Smooth muscle cell (in vitro differentiated cells): ENCODE measurements at regions not wholly inside any gene's neighbourhood (a gene's known extent, or its start where the extent isn't known, plus 50 kb on each side); places are given as distances from the start of the nearest gene placed in this dataset.
"Not testable (repeated sequence)": the region's sequence is repeated elsewhere in the genome, so short reads cannot be mapped to it uniquely, and the experiment has no call there.

Experiments
- DNase-seq: peaks from one replicate; lab custom pipeline; 2025; ENCODE audit not compliant: unreplicated experiment; lab: John Stamatoyannopoulos, UW
- H2AFZ ChIP-seq: fragments of 200-600 bp; sonication (generic); 2 replicates; pipeline ENCODE4 v1.6.0; 2016; ENCODE audit warnings: antibody characterized with exemption, low read depth, mild to moderate bottlenecking
- H3F3A ChIP-seq: fragments of 200-600 bp; sonication (generic); 2 replicates; pipeline ENCODE4 v1.6.0; 2017; ENCODE audit warnings: antibody characterized with exemption, low read depth
- H3K27ac ChIP-seq: fragments of 200-600 bp; sonication (generic); 2 replicates; pipeline ENCODE4 v1.5.1; 2016; ENCODE audit warnings: low read depth, mild to moderate bottlenecking
- H3K27me3 ChIP-seq: fragments of 200-600 bp; sonication (generic); 2 replicates; pipeline ENCODE4 v1.6.1; 2016; ENCODE audit warnings: low read depth, mild to moderate bottlenecking
- H3K36me3 ChIP-seq: fragments of 200-600 bp; sonication (generic); 2 replicates; pipeline ENCODE4 v1.5.1; 2016; ENCODE audit warnings: low read depth
- H3K4me1 ChIP-seq: fragments of 200-600 bp; sonication (generic); 2 replicates; pipeline ENCODE4 v1.5.1; 2016; ENCODE audit warnings: low read depth
- H3K4me2 ChIP-seq: fragments of 200-600 bp; sonication (generic); 2 replicates; pipeline ENCODE4 v1.6.0; 2016; ENCODE audit warnings: mild to moderate bottlenecking
- H3K4me3 ChIP-seq: fragments of 200-600 bp; sonication (generic); 2 replicates; pipeline ENCODE4 v1.5.1; 2016; ENCODE audit warnings: mild to moderate bottlenecking
- H3K79me2 ChIP-seq: fragments of 200-600 bp; sonication (generic); 2 replicates; pipeline ENCODE4 v1.6.0; 2016; ENCODE audit warnings: low read depth, mild to moderate bottlenecking
- H3K9ac ChIP-seq: fragments of 200-600 bp; sonication (generic); 2 replicates; pipeline ENCODE4 v1.6.0; 2016; ENCODE audit warnings: low read depth
- H3K9me3 ChIP-seq: fragments of 200-600 bp; sonication (generic); replicated peaks from 2 replicates; pipeline ENCODE4 v1.5.1; 2016; ENCODE audit warnings: low read depth
- H4K20me1 ChIP-seq: fragments of 200-600 bp; sonication (generic); 2 replicates; pipeline ENCODE4 v1.6.0; 2016; ENCODE audit warnings: low read depth
- CTCF ChIP-seq: fragments of 200-600 bp; sonication (generic); IDR thresholded peaks from 2 replicates; pipeline ENCODE4 v1.5.1; 2017; ENCODE audit warnings: borderline replicate concordance, mild to moderate bottlenecking, antibody characterized with exemption; ENCODE audit not compliant: insufficient read depth, poor library complexity, severe bottlenecking
- WGBS: methylation state at CpG from one replicate; pipeline ENCODE4 v1.1.7; 2016; ENCODE audit warnings: low lambda C conversion rate; 5-methylcytosine and 5-hydroxymethylcytosine counted together

- H3F3A ChIP-seq = peaks cover 20% of the 10 kb centered on the region
- H3K36me3 ChIP-seq = no peaks in the 10 kb centered on the region
- TF ChIP-seq CTCF = no peak
- peak overlapping the region; percentile 39 for H3K27ac ChIP-seq
- H4K20me1 ChIP-seq = no peaks in the 10 kb centered on the region
- H3K79me2 ChIP-seq = no peaks in the 10 kb centered on the region
- 24% methylated on average over 9 of the region's 9 CpGs for WGBS
- H3K9me3 ChIP-seq = no peaks in the 10 kb centered on the region
- H3K9ac ChIP-seq = no peak overlapping the region
- H3K4me2 ChIP-seq = peak overlapping the region; percentile 80
- no peak overlapping the region for H2AFZ ChIP-seq
- no peak for DNase-seq
- peak overlapping the region; percentile 25 for H3K4me3 ChIP-seq
- no peaks in the 10 kb centered on the region for H3K27me3 ChIP-seq
- H3K4me1 ChIP-seq = no peaks in the 10 kb centered on the region
Measured at GRCh38 chr5:174504266-174504726, 220.1 kb upstream of the MSX2 start.

GRCh38 chr5:174505621-174506020 is 218.8 kb upstream of the MSX2 start:
- Histone ChIP-seq H2AFZ (no peak overlapping the region), H3K9ac (no peak overlapping the region), H3F3A (peaks cover 20% of the 10 kb centered on the region), H3K4me2 (no peak overlapping the region), H3K4me3 (no peak overlapping the region), H3K9me3 (no peaks in the 10 kb centered on the region), H4K20me1 (no peaks in the 10 kb centered on the region), H3K4me1 (no peaks in the 10 kb centered on the region), H3K27ac (no peak overlapping the region), H3K36me3 (no peaks in the 10 kb centered on the region), H3K79me2 (no peaks in the 10 kb centered on the region), H3K27me3 (no peaks in the 10 kb centered on the region)
- TF ChIP-seq CTCF = no peak
- WGBS = 74% methylated on average over 4 of the region's 4 CpGs
- no peak for DNase-seq

GRCh38 chr5:174510782-174511453 is 213.5 kb upstream of the MSX2 start:
- not testable (repeated sequence) for H3K36me3 ChIP-seq, DNase-seq, H3K79me2 ChIP-seq, H3K4me3 ChIP-seq, H3K9ac ChIP-seq, H2AFZ ChIP-seq, H3K27me3 ChIP-seq, H4K20me1 ChIP-seq, H3F3A ChIP-seq, H3K27ac ChIP-seq, H3K4me1 ChIP-seq, H3K9me3 ChIP-seq
- peak overlapping the region; percentile 23 for H3K4me2 ChIP-seq
- 55% methylated on average over 11 of the region's 11 CpGs for WGBS

GRCh38 chr5:174511714-174512253 is 212.6 kb upstream of the MSX2 start:
- Histone ChIP-seq H3K4me1 (peaks cover 5% of the 10 kb centered on the region), H3K27ac (no peak overlapping the region), H3K9me3 (no peaks in the 10 kb centered on the region), H3K9ac (no peak overlapping the region), H4K20me1 (no peaks in the 10 kb centered on the region), H3K4me3 (no peak overlapping the region), H3F3A (no peaks in the 10 kb centered on the region), H3K4me2 (no peak overlapping the region), H3K36me3 (no peaks in the 10 kb centered on the region), H3K27me3 (no peaks in the 10 kb centered on the region), H2AFZ (no peak overlapping the region), H3K79me2 (no peaks in the 10 kb centered on the region)
- WGBS = 43% methylated on average over 5 of the region's 5 CpGs
- DNase-seq = no peak
- no peak for TF ChIP-seq CTCF
